ENCODE measurements at regions not wholly inside any gene's neighbourhood (a gene's known extent, or its start where the extent isn't known, plus 50 kb on each side); places are given as distances from the start of the nearest gene placed in this dataset.

DNA sequence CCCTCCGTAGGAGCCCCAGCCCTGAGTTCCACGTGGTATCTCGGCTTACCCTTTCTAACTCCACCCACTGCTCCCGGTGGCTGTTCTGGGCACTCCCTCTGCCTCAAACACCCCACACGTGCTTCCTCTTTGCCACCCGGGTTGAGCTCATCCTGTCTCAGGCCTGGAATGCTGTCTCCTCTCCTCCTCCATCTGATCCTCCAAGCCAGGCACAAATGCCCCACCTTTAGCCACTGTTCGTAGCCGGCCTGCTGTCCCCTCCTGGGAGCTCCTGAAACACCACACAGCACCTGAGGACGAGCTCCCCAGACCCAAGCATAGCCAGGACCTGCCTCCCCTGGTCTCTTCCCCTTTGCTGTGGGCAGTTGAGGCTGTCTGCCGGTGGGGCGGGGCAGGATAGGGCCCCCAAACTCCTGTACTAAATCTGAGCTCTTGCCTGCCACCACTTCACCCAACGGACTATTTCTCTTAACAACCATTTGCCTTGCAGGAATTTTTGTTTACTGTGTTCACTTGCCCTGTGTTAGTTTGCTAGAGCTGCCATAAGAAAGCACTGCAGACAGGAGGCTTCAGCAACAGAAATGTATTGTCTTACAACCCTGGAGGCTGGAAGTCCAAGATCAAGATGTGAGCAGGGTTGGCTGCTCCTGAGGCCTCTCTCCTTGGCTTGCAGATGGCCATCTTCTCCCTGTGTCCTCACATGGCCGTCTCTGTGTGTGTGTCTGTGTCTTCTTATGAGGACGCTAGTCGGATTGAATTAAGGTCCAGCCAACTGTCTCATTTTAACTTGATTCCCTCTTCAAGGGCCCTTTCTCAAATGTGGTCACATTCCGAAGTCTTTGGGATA, 58.3 kb upstream of the SHH start:
- Histone ChIP-seq H3K9me3 (ENCODE audit: control insufficient read depth, low read length) (no peaks in the 10 kb centered on the region), H3K36me3 (ENCODE audit: control insufficient read depth in 1 of 2, insufficient read depth in 2 of 2, low read length in 1 of 2) (no peaks in the 10 kb centered on the region), H3K4me1 (ENCODE audit: control insufficient read depth in 1 of 2, insufficient read depth in 2 of 2, low read length in 2 of 2) (no peaks in the 10 kb centered on the region), H3K4me3 (ENCODE audit: low read length in 2 of 2) (no peak overlapping the region), H3K27ac (ENCODE audit: low read depth in 1 of 2, low read length in 2 of 2) (no peak overlapping the region), H3K27me3 (ENCODE audit: control insufficient read depth in 1 of 2, insufficient read depth in 2 of 2, low read length in 1 of 2) (no peaks in the 10 kb centered on the region)
- WGBS, 2 donors: 67 to 73% methylated on average over 16 of the region's 16 CpGs
- intact Hi-C loops (cut with DNase I): no loop called here
- ATAC-seq (ENCODE audit: low FRiP score): no peak
- no peak for DNase-seq

DNA sequence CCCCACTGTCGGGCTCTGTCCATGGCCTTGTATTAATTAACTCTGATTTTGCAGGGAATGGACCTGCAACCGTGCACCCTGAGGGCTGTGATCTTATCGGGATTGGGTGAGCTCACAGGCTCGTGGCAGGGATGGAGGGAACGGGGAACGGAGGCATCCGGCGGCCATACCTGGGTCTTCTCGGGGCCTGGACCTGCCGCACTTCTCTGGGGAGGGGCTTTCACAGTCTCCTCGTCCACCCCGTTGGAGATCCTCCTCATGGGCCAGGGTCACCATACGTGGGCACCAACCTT, 57.5 kb upstream of the SHH start:
- H3K4me1 ChIP-seq (ENCODE audit: control insufficient read depth in 1 of 2, insufficient read depth in 2 of 2, low read length in 2 of 2): no peaks in the 10 kb centered on the region
- peak; percentile 33 for ATAC-seq (ENCODE audit: low FRiP score)
- no peak overlapping the region for H3K4me3 ChIP-seq (ENCODE audit: low read length in 2 of 2)
- H3K27me3 ChIP-seq (ENCODE audit: control insufficient read depth in 1 of 2, insufficient read depth in 2 of 2, low read length in 1 of 2): no peaks in the 10 kb centered on the region
- H3K27ac ChIP-seq (ENCODE audit: low read depth in 1 of 2, low read length in 2 of 2): no peak overlapping the region
- 90% methylated on average over 13 of the region's 13 CpGs for WGBS, 2 donors
- no peaks in the 10 kb centered on the region for H3K9me3 ChIP-seq (ENCODE audit: control insufficient read depth, low read length)
- H3K36me3 ChIP-seq (ENCODE audit: control insufficient read depth in 1 of 2, insufficient read depth in 2 of 2, low read length in 1 of 2): no peaks in the 10 kb centered on the region
- DNase-seq: no peak
- intact Hi-C loops (cut with DNase I): no loop called here

DNA sequence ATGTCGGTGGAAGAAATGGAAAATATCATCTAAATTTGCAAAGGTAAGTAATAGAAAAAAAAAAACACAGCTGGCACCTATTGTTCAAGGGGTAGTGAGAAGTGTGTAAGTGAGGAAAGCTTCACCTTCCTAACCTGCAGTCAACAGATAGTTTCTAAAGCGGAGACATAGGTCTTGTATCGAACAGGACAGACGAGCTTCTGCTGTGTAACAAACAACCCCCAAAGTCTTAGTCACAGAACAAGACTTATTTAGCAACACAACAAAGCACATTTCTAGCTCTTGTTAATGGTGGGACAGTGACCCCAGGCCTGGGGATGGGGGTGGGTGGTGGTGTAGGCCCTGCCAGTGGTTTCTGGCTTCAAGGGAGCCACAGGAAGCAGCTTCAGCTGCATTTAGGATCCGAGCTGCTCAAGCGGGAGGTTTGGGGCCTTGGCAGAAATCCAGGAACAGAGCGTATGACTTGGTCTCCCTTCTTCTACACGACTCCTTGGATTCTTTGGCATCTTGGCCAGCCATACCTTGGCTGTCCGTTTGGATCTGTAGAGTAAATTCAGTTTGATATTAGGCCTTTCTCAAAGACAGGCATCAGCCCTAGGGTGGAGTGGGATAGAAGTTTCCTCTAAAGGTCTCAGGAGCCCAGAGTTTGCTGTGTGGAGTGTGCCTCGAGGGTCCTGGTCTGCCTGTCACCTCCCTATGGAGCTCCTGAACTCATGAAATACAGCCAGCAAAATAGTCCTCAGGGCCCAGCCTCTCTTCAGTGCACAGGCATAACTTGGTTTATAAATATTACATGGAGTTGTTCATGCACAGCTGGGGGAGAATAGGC, 56.9 kb upstream of the SHH start:
- WGBS, 2 donors: 75 to 77% methylated on average over 10 of the region's 10 CpGs

DNA sequence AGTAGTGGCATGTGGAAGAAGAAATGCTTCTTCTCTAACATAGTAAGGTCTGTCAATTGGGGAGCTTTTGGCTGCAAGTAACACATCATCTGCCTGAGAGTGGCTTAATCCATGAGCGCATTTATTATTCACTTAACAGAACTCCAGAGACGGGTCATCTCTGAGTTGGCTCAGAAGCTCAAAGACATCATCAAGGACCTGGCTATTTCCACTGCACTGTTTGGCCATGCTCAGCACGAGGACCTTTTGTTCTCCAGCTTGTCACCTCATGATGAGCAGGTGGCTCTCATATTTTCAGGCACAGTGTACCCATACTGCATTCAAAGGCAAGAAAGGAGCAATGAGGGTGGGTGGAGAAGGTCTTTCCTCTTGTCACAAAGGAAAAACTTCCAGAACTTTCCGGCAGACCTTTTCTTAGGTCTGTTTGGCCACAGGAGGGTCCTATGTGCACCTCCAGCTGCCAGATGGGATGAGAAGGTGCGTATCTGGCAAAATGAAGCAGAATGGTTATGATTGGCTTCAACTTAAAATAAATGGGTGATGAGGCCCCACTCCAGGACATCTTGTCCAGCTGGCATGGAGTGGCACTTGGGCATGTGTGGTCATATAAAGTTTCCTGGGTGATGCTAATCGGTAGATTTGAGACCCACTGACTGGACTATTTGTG, 55.6 kb upstream of the SHH start:
- H3K27ac ChIP-seq (ENCODE audit: low read depth in 1 of 2, low read length in 2 of 2): no peak overlapping the region
- H3K27me3 ChIP-seq (ENCODE audit: control insufficient read depth in 1 of 2, insufficient read depth in 2 of 2, low read length in 1 of 2): no peaks in the 10 kb centered on the region
- no peaks in the 10 kb centered on the region for H3K9me3 ChIP-seq (ENCODE audit: control insufficient read depth, low read length)
- 64 to 82% methylated on average over 6 of the region's 6 CpGs for WGBS, 2 donors
- intact Hi-C loops (cut with DNase I): no loop called here
- no peak overlapping the region for H3K4me3 ChIP-seq (ENCODE audit: low read length in 2 of 2)
- no peak for ATAC-seq (ENCODE audit: low FRiP score)
- DNase-seq: no peak
- no peaks in the 10 kb centered on the region for H3K36me3 ChIP-seq (ENCODE audit: control insufficient read depth in 1 of 2, insufficient read depth in 2 of 2, low read length in 1 of 2)
- H3K4me1 ChIP-seq (ENCODE audit: control insufficient read depth in 1 of 2, insufficient read depth in 2 of 2, low read length in 2 of 2): no peaks in the 10 kb centered on the region

More for the DNA sequence above, 56.9 kb upstream of the SHH start:
- DNase-seq (no peak), ATAC-seq (ENCODE audit: low FRiP score) (no peak)
- intact Hi-C loops (cut with DNase I): no loop called here
- Histone ChIP-seq H3K27ac (ENCODE audit: low read depth in 1 of 2, low read length in 2 of 2) (no peak overlapping the region), H3K4me1 (ENCODE audit: control insufficient read depth in 1 of 2, insufficient read depth in 2 of 2, low read length in 2 of 2) (no peaks in the 10 kb centered on the region), H3K27me3 (ENCODE audit: control insufficient read depth in 1 of 2, insufficient read depth in 2 of 2, low read length in 1 of 2) (no peaks in the 10 kb centered on the region), H3K4me3 (ENCODE audit: low read length in 2 of 2) (no peak overlapping the region), H3K36me3 (ENCODE audit: control insufficient read depth in 1 of 2, insufficient read depth in 2 of 2, low read length in 1 of 2) (no peaks in the 10 kb centered on the region), H3K9me3 (ENCODE audit: control insufficient read depth, low read length) (no peaks in the 10 kb centered on the region)

DNA sequence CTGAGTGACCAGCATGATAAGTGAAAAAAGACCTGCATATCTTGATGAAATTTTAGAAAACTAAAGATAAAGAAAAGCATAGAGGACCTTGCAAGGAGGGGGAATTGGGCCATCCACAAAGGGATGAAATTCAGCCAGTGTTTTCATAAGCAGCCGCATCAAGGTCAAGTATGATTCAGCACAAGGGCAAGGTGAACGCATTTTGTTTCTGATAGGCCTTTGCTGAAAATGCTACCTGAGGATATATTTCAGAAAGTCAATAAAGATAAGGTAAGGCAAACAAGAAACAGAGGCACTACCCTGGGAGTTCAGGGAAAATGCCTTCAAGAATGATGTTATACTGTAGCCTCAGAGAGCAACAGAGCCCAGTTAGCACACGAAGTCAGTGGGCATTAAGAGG, 55.0 kb upstream of the SHH start:
- DNase-seq (no peak), ATAC-seq (ENCODE audit: low FRiP score) (no peak)
- Histone ChIP-seq H3K4me3 (ENCODE audit: low read length in 2 of 2) (no peak overlapping the region), H3K27me3 (ENCODE audit: control insufficient read depth in 1 of 2, insufficient read depth in 2 of 2, low read length in 1 of 2) (no peaks in the 10 kb centered on the region), H3K27ac (ENCODE audit: low read depth in 1 of 2, low read length in 2 of 2) (no peak overlapping the region), H3K36me3 (ENCODE audit: control insufficient read depth in 1 of 2, insufficient read depth in 2 of 2, low read length in 1 of 2) (no peaks in the 10 kb centered on the region), H3K9me3 (ENCODE audit: control insufficient read depth, low read length) (no peaks in the 10 kb centered on the region), H3K4me1 (ENCODE audit: control insufficient read depth in 1 of 2, insufficient read depth in 2 of 2, low read length in 2 of 2) (no peaks in the 10 kb centered on the region)
- intact Hi-C loops (cut with DNase I): no loop called here
- 67 to 75% methylated on average over 3 of the region's 3 CpGs for WGBS, 2 donors

DNA sequence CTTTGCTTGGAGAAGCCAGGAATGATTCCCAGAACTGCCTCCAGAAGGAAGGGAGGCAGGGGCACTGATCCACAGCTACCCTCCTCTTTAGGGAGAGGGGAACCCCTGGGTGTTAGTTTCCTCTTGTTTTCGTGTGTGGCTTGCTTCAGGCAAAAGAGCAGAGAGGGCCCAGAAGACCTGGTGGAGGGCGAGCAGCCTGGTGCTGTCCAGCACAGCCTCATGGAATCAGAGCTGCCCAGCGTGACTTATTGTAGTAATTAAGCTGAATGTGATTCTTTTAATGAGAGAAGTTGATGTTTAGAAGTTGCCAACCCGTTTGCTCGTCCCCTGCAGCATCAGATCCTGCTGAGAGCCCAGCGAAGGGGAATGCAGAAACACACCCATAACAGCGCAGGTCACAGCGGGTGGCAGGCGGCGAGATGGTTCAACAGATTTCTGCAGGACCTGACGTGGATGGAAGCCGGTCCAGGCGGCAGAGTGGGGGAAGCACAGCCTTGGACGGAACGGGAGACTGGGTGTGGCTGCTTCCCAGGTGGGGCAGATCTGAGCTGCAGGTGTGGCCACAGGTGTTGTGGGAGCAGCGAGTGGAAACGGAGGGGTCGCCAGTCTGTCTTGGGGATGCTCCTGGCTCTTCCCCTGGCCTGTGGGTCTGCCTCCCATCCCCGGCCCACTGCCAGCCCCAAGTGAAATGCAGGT, 53.7 kb upstream of the SHH start:
- Histone ChIP-seq H3K27ac (ENCODE audit: low read depth in 1 of 2, low read length in 2 of 2) (no peak overlapping the region), H3K9me3 (ENCODE audit: control insufficient read depth, low read length) (no peaks in the 10 kb centered on the region), H3K36me3 (ENCODE audit: control insufficient read depth in 1 of 2, insufficient read depth in 2 of 2, low read length in 1 of 2) (no peaks in the 10 kb centered on the region), H3K4me1 (ENCODE audit: control insufficient read depth in 1 of 2, insufficient read depth in 2 of 2, low read length in 2 of 2) (no peaks in the 10 kb centered on the region), H3K4me3 (ENCODE audit: low read length in 2 of 2) (no peak overlapping the region), H3K27me3 (ENCODE audit: control insufficient read depth in 1 of 2, insufficient read depth in 2 of 2, low read length in 1 of 2) (no peaks in the 10 kb centered on the region)
- intact Hi-C loops (cut with DNase I): no loop called here
- peak in 1 of 2 donors; percentile 45 for DNase-seq
- 50 to 56% methylated on average over 19 of the region's 19 CpGs for WGBS, 2 donors
- no peak for ATAC-seq (ENCODE audit: low FRiP score)

DNA sequence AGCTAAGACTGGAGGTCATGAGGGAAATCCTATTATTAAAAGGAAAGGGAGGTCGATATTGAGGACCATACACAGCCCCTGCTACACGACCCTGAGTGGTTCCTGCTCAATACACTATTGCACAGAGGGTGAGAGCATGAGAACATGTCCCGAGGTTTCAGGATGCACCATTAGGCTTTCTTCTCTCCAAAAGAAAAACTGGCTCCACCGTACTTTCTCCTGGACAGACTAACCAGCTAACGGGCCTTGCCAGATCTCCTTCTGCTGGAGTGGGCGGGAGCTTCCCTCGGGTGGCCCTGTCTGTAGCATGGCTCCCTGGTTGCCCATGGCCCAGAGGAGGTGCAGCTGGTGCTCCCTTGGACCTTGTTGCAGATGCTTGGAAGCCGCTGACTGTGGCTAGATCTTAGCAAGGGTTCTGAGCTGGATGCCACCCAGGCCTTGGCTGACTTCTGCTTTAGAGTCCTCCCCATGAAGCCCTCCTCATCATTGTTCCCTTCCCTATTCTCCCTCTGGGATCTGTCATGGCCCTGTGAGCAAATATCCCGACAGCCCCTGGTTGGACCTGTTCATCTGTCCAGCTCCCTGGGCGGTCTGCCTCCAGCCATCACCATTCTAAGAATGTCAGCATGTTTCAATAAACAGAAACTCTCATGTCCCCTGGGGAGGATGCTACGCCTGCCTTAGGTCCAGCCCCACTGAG, 52.9 kb upstream of the SHH start:
- H3K4me1 ChIP-seq (ENCODE audit: control insufficient read depth in 1 of 2, insufficient read depth in 2 of 2, low read length in 2 of 2): no peaks in the 10 kb centered on the region
- no peaks in the 10 kb centered on the region for H3K9me3 ChIP-seq (ENCODE audit: control insufficient read depth, low read length)
- no peak overlapping the region for H3K27ac ChIP-seq (ENCODE audit: low read depth in 1 of 2, low read length in 2 of 2)
- H3K27me3 ChIP-seq (ENCODE audit: control insufficient read depth in 1 of 2, insufficient read depth in 2 of 2, low read length in 1 of 2): no peaks in the 10 kb centered on the region
- intact Hi-C loops (cut with DNase I): no loop called here
- no peak overlapping the region for H3K4me3 ChIP-seq (ENCODE audit: low read length in 2 of 2)
- WGBS, 2 donors: 66 to 69% methylated on average over 11 of the region's 11 CpGs
- H3K36me3 ChIP-seq (ENCODE audit: control insufficient read depth in 1 of 2, insufficient read depth in 2 of 2, low read length in 1 of 2): no peaks in the 10 kb centered on the region
- DNase-seq (no peak), ATAC-seq (ENCODE audit: low FRiP score) (no peak)

DNA sequence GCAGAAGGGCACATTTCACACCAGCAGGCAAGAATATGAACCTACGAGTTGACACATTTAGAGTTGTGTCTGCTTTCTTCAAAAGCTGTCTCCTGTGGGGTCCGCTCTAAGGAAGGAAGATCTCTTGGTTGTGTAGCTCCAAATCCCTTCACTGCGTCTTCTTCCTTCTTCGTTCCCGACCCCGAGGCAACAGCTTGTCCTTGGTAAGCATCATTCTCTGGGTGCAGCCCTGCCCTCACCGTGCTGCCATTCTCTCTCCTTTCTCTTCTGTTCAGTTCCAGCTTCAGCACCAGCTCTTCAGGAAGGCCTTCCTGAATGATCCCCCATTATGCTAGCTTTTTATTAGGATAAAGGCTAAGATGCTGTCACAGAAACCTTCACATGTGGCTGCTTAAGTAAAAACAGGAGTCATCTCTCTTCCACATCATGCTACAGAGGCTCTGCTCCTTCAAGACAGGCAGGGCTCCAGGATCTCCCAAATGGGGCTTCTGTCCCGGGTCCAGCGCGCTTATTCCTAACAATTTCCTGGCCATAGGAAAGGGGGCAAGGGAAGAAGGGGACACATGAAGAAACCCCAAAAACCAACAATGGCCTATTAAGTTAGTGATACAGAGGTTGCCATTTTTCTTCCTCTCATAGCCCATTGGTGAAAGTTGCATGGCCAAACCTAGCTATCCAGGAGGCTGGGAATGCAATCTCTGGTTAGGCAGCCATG, 52.2 kb upstream of the SHH start:
- intact Hi-C loops (cut with DNase I): no loop called here
- no peaks in the 10 kb centered on the region for H3K27me3 ChIP-seq (ENCODE audit: control insufficient read depth in 1 of 2, insufficient read depth in 2 of 2, low read length in 1 of 2)
- ATAC-seq (ENCODE audit: low FRiP score) (no peak), DNase-seq (no peak)
- no peaks in the 10 kb centered on the region for H3K36me3 ChIP-seq (ENCODE audit: control insufficient read depth in 1 of 2, insufficient read depth in 2 of 2, low read length in 1 of 2)
- H3K9me3 ChIP-seq (ENCODE audit: control insufficient read depth, low read length): no peaks in the 10 kb centered on the region
- 81 to 84% methylated on average over 10 of the region's 10 CpGs for WGBS, 2 donors
- no peak overlapping the region for H3K4me3 ChIP-seq (ENCODE audit: low read length in 2 of 2)
- H3K27ac ChIP-seq (ENCODE audit: low read depth in 1 of 2, low read length in 2 of 2): no peak overlapping the region
- no peaks in the 10 kb centered on the region for H3K4me1 ChIP-seq (ENCODE audit: control insufficient read depth in 1 of 2, insufficient read depth in 2 of 2, low read length in 2 of 2)
